ENCODE measurements at regions not wholly inside any gene's neighbourhood (a gene's known extent, or its start where the extent isn't known, plus 50 kb on each side); places are given as distances from the start of the nearest gene placed in this dataset.

GRCh38 chr2:138238908-138239307 is 262.7 kb upstream of the SPOPL start:
- H3K4me2 ChIP-seq (ENCODE audit: low read length): no peak overlapping the region
- Mint-ChIP-seq H3K4me3 (ENCODE audit: unreplicated experiment) (no peak overlapping the region), H3K9me3 (ENCODE audit: unreplicated experiment) (no peaks in the 10 kb centered on the region), H3K27ac (ENCODE audit: unreplicated experiment) (no peak overlapping the region), H3K4me1 (ENCODE audit: low read depth, unreplicated experiment) (peaks cover 5% of the 10 kb centered on the region), H3K36me3 (ENCODE audit: low read depth, unreplicated experiment) (no peaks in the 10 kb centered on the region), H3K27me3 (ENCODE audit: low read depth, unreplicated experiment) (no peaks in the 10 kb centered on the region)
- H3K9me3 ChIP-seq (ENCODE audit: insufficient read depth, low read depth, low read length): no peaks in the 10 kb centered on the region
- FAIRE-seq (no peak), DNase-seq (ENCODE audit: low read depth) (no peak)
- no peaks in the 10 kb centered on the region for H3K27me3 ChIP-seq (ENCODE audit: insufficient read depth, low read length)
- H3K9ac ChIP-seq (ENCODE audit: low read length): no peak overlapping the region
- H3K4me1 ChIP-seq (ENCODE audit: insufficient read depth, low read length): no peaks in the 10 kb centered on the region
- H3K36me3 ChIP-seq (ENCODE audit: insufficient read depth, low read length): no peaks in the 10 kb centered on the region
- no peak overlapping the region for H3K4me3 ChIP-seq (ENCODE audit: insufficient read depth, low read depth, low read length)
- no peaks in the 10 kb centered on the region for H3K79me2 ChIP-seq (ENCODE audit: insufficient read depth, low read length)
- H2AFZ ChIP-seq (ENCODE audit: low read depth, low read length): no peak overlapping the region
- no peaks in the 10 kb centered on the region for H4K20me1 ChIP-seq (ENCODE audit: insufficient read depth, low read length)
- TF ChIP-seq EZH2 (IDR thresholded peaks at IDR 0.05; ENCODE audit: insufficient read depth, low read length) (no peak), CTCF (IDR thresholded peaks at IDR 0.05; ENCODE audit: insufficient read depth, low read depth, low read length) (no peak)
- H3K27ac ChIP-seq (ENCODE audit: low read depth, low read length): no peak overlapping the region

GRCh38 chr2:138239902-138240491 is 261.6 kb upstream of the SPOPL start:
- no peak overlapping the region for H3K4me2 ChIP-seq (ENCODE audit: low read length)
- H3K27ac Mint-ChIP-seq (ENCODE audit: unreplicated experiment): no peak overlapping the region
- no peaks in the 10 kb centered on the region for H3K27me3 ChIP-seq (ENCODE audit: insufficient read depth, low read length)
- H3K27ac ChIP-seq (ENCODE audit: low read depth, low read length): no peak overlapping the region
- DNase-seq (ENCODE audit: low read depth) (peak; percentile 73), FAIRE-seq (no peak)
- H3K79me2 ChIP-seq (ENCODE audit: insufficient read depth, low read length): no peaks in the 10 kb centered on the region
- H3K4me1 Mint-ChIP-seq (ENCODE audit: low read depth, unreplicated experiment): peaks cover 16% of the 10 kb centered on the region
- no peaks in the 10 kb centered on the region for H3K9me3 Mint-ChIP-seq (ENCODE audit: unreplicated experiment)
- no peaks in the 10 kb centered on the region for H3K36me3 ChIP-seq (ENCODE audit: insufficient read depth, low read length)
- no peak for TF ChIP-seq EZH2 (IDR thresholded peaks at IDR 0.05; ENCODE audit: insufficient read depth, low read length)
- H2AFZ ChIP-seq (ENCODE audit: low read depth, low read length): no peak overlapping the region
- H3K4me1 ChIP-seq (ENCODE audit: insufficient read depth, low read length): peaks cover 4% of the 10 kb centered on the region
- H3K27me3 Mint-ChIP-seq (ENCODE audit: low read depth, unreplicated experiment): no peaks in the 10 kb centered on the region
- no peak overlapping the region for H3K4me3 Mint-ChIP-seq (ENCODE audit: unreplicated experiment)
- no peaks in the 10 kb centered on the region for H3K36me3 Mint-ChIP-seq (ENCODE audit: low read depth, unreplicated experiment)
- H4K20me1 ChIP-seq (ENCODE audit: insufficient read depth, low read length): no peaks in the 10 kb centered on the region
- no peaks in the 10 kb centered on the region for H3K9me3 ChIP-seq (ENCODE audit: insufficient read depth, low read depth, low read length)
- no peak overlapping the region for H3K9ac ChIP-seq (ENCODE audit: low read length)
- H3K4me3 ChIP-seq (ENCODE audit: insufficient read depth, low read depth, low read length): no peak overlapping the region

- no peak for DNase-seq (ENCODE audit: low read depth)
- no peaks in the 10 kb centered on the region for H3K36me3 Mint-ChIP-seq (ENCODE audit: low read depth, unreplicated experiment)
- H3K4me3 Mint-ChIP-seq (ENCODE audit: unreplicated experiment): no peak overlapping the region
- no peak overlapping the region for H3K27ac Mint-ChIP-seq (ENCODE audit: unreplicated experiment)
- Histone ChIP-seq H3K36me3 (ENCODE audit: insufficient read depth, low read length) (no peaks in the 10 kb centered on the region), H4K20me1 (ENCODE audit: insufficient read depth, low read length) (no peaks in the 10 kb centered on the region), H3K27ac (ENCODE audit: low read depth, low read length) (no peak overlapping the region), H3K4me3 (ENCODE audit: insufficient read depth, low read depth, low read length) (no peak overlapping the region), H3K4me1 (ENCODE audit: insufficient read depth, low read length) (peaks cover 4% of the 10 kb centered on the region), H3K9me3 (ENCODE audit: insufficient read depth, low read depth, low read length) (no peaks in the 10 kb centered on the region), H2AFZ (ENCODE audit: low read depth, low read length) (no peak overlapping the region), H3K4me2 (ENCODE audit: low read length) (no peak overlapping the region), H3K9ac (ENCODE audit: low read length) (no peak overlapping the region), H3K27me3 (ENCODE audit: insufficient read depth, low read length) (no peaks in the 10 kb centered on the region), H3K79me2 (ENCODE audit: insufficient read depth, low read length) (no peaks in the 10 kb centered on the region)
- no peaks in the 10 kb centered on the region for H3K9me3 Mint-ChIP-seq (ENCODE audit: unreplicated experiment)
- no peak for TF ChIP-seq EZH2 (IDR thresholded peaks at IDR 0.05; ENCODE audit: insufficient read depth, low read length)
- TF ChIP-seq CTCF (IDR thresholded peaks at IDR 0.05; ENCODE audit: insufficient read depth, low read depth, low read length): no peak
- peaks cover 16% of the 10 kb centered on the region for H3K4me1 Mint-ChIP-seq (ENCODE audit: low read depth, unreplicated experiment)
- FAIRE-seq: no peak
- H3K27me3 Mint-ChIP-seq (ENCODE audit: low read depth, unreplicated experiment): no peaks in the 10 kb centered on the region
Measured at GRCh38 chr2:138243372-138243771, 258.2 kb upstream of the SPOPL start.
